SK-N-SH (cell line): ENCODE measurements at regions not wholly inside any gene's neighbourhood (a gene's known extent, or its start where the extent isn't known, plus 50 kb on each side); places are given as distances from the start of the nearest gene placed in this dataset.

Experiments
- CTCF ChIA-PET: fragments of 300-600, 350-600 bp; formaldehyde crosslinking; extraction: SDS; loops from one replicate; lab custom pipeline; 2021; lab: Yijun Ruan, JAX
- POLR2A ChIA-PET: fragments of 350-600 bp; sonication (Branson Sonifier 250); formaldehyde crosslinking; extraction: SDS; loops from one replicate; lab custom pipeline; 2020; ENCODE audit warnings: antibody characterized with exemption, inconsistent platforms; lab: Yijun Ruan, JAX
- DNase-seq: peaks from one replicate; pipeline ENCODE4 v3.0.0; 2012
- H2AFZ ChIP-seq: fragments of 200-600 bp; sonication (generic); 2 replicates; pipeline ENCODE4 v1.8.1; 2016; ENCODE audit warnings: antibody characterized with exemption, mild to moderate bottlenecking, low read depth
- H3F3A ChIP-seq: fragments of 200-600 bp; sonication (generic); replicated peaks from 2 replicates; pipeline ENCODE3; 2016; ENCODE audit warnings: antibody characterized with exemption, mild to moderate bottlenecking; ENCODE audit not compliant: insufficient read depth
- H3K27ac ChIP-seq, 2 experiments: fragments of 200-500 bp in 1 of 2; fragments of 200-600 bp in 1 of 2; sonication (Bioruptor generic) in 1 of 2; sonication (generic), shearing (Covaris generic) in 1 of 2; 2 replicates each; pipeline versions ENCODE4 v1.5.1 to v1.6.1; 2014 to 2016; ENCODE audit warnings: low read depth in 2 of 2, inconsistent platforms in 1 of 2, low read length in 1 of 2, mild to moderate bottlenecking in 1 of 2, mixed read lengths in 1 of 2
- H3K27me3 ChIP-seq: fragments of 200-600 bp; sonication (generic), shearing (Covaris generic); 2 replicates; pipeline ENCODE4 v1.6.1; 2016; ENCODE audit warnings: mixed run types; ENCODE audit not compliant: insufficient read depth
- H3K36me3 ChIP-seq, 2 experiments: fragments of 200-500 bp in 1 of 2; fragments of 200-600 bp in 1 of 2; sonication (Bioruptor generic) in 1 of 2; sonication (generic) in 1 of 2; replicated peaks in 1 of 2; 2 replicates each; pipeline versions ENCODE3 to v1.5.1; 2014 to 2016; ENCODE audit warnings: low read length in 1 of 2, mild to moderate bottlenecking in 1 of 2; ENCODE audit not compliant: insufficient read depth in 2 of 2, control insufficient read depth in 1 of 2
- H3K4me1 ChIP-seq, 2 experiments: fragments of 200-500 bp in 1 of 2; fragments of 200-600 bp in 1 of 2; sonication (Bioruptor generic) in 1 of 2; sonication (generic), shearing (Covaris generic) in 1 of 2; 2 replicates each; pipeline versions ENCODE4 v1.5.1 to v1.6.1; 2014 to 2016; ENCODE audit warnings: low read depth in 1 of 2, low read length in 1 of 2, mixed run types in 1 of 2; ENCODE audit not compliant: insufficient read depth in 2 of 2, control insufficient read depth in 1 of 2
- H3K4me2 ChIP-seq: fragments of 200-600 bp; sonication (generic), shearing (Covaris generic); 2 replicates; pipeline ENCODE4 v1.6.1; 2017; ENCODE audit warnings: mixed run types
- H3K4me3 ChIP-seq, 2 experiments: fragments of 200-500 bp in 1 of 2; fragments of 200-600 bp in 1 of 2; sonication (Bioruptor generic) in 1 of 2; sonication (generic), shearing (Covaris generic) in 1 of 2; 2 replicates each; pipeline versions ENCODE4 v1.5.1 to v1.8.1; 2014 to 2016; ENCODE audit warnings: low read depth in 2 of 2, inconsistent platforms in 1 of 2, low read length in 1 of 2, mild to moderate bottlenecking in 1 of 2, mixed read lengths in 1 of 2, moderate library complexity in 1 of 2
- H3K79me2 ChIP-seq: fragments of 200-600 bp; sonication (generic); 2 replicates; pipeline ENCODE4 v1.8.1; 2017; ENCODE audit warnings: mild to moderate bottlenecking; ENCODE audit not compliant: insufficient read depth
- H3K9ac ChIP-seq: fragments of 200-600 bp; sonication (generic); 2 replicates; pipeline ENCODE4 v1.6.1; 2017; ENCODE audit warnings: mixed run types
- H3K9me2 ChIP-seq: fragments of 200-600 bp; sonication (generic); 2 replicates; pipeline ENCODE4 v1.6.1; 2017; ENCODE audit warnings: mixed run types
- H3K9me3 ChIP-seq: fragments of 200-600 bp; sonication (generic); 2 replicates; pipeline ENCODE4 v1.6.1; 2017; ENCODE audit warnings: mixed run types, mild to moderate bottlenecking, moderate library complexity
- H4K20me1 ChIP-seq: fragments of 200-600 bp; sonication (generic); 2 replicates; pipeline ENCODE4 v1.6.1; 2017; ENCODE audit warnings: mild to moderate bottlenecking, mixed run types; ENCODE audit not compliant: insufficient read depth
- CHD2 ChIP-seq: fragments of 150-350 bp; IDR thresholded peaks from 2 replicates; pipeline ENCODE4 v1.6.1; 2018; ENCODE audit warnings: low read length; ENCODE audit not compliant: partially characterized antibody
- FOSL2 ChIP-seq: IDR thresholded peaks from 2 replicates; pipeline ENCODE4 v1.4.0; 2012; ENCODE audit warnings: low read depth, mild to moderate bottlenecking, moderate library complexity, borderline replicate concordance
- FOXM1 ChIP-seq: IDR thresholded peaks from 2 replicates; pipeline ENCODE4 v1.4.0; 2012; ENCODE audit warnings: low read depth, mild to moderate bottlenecking
- GATA2 ChIP-seq: sonication (generic); formaldehyde crosslinking; IDR thresholded peaks from 2 replicates; pipeline ENCODE4 v1.5.0; 2020; ENCODE audit warnings: mild to moderate bottlenecking, missing genetic modification reagents
- NRF1 ChIP-seq: IDR thresholded peaks from 2 replicates; pipeline ENCODE4 v1.6.1; 2012; ENCODE audit warnings: low read depth, mild to moderate bottlenecking, low read length
- RXRA ChIP-seq: IDR thresholded peaks from 2 replicates; pipeline ENCODE4 v1.4.0; 2012; ENCODE audit warnings: low read depth, mild to moderate bottlenecking, borderline replicate concordance
- SIN3A ChIP-seq: IDR thresholded peaks from 2 replicates; pipeline ENCODE4 v1.6.1; 2012; ENCODE audit warnings: low read depth, mild to moderate bottlenecking, low read length, moderate library complexity, borderline replicate concordance
- WGBS: methylation state at CpG from one replicate; pipeline ENCODE4 v1.1.6; 2017; ENCODE audit warnings: low lambda C conversion rate; 5-methylcytosine and 5-hydroxymethylcytosine counted together
- TF ChIP-seq, protein P1 (sequence below): fragments of 200-600 bp; sonication (generic); IDR thresholded peaks from 2 replicates; pipeline ENCODE4 v1.6.1; 2017; ENCODE audit warnings: antibody characterized with exemption, mild to moderate bottlenecking, moderate library complexity
- TF ChIP-seq, protein P2 (sequence below): fragments of 150-350 bp; IDR thresholded peaks from 2 replicates; pipeline ENCODE4 v1.6.1; 2016; ENCODE audit warnings: mild to moderate bottlenecking, low read depth, low read length
- TF ChIP-seq, protein P3 (sequence below): IDR thresholded peaks from 2 replicates; pipeline ENCODE4 v1.4.0; 2012; ENCODE audit warnings: low read depth, borderline replicate concordance
- TF ChIP-seq, protein P4 (sequence below): IDR thresholded peaks from 2 replicates; pipeline ENCODE4; 2012
- TF ChIP-seq, protein P5 (sequence below): IDR thresholded peaks from 2 replicates; pipeline ENCODE4 v1.4.0; 2012; ENCODE audit warnings: low read depth
- TF ChIP-seq, protein P6 (sequence below): IDR thresholded peaks from 2 replicates; pipeline ENCODE4 v1.4.0; 2012; ENCODE audit warnings: low read depth, borderline replicate concordance

DNA sequence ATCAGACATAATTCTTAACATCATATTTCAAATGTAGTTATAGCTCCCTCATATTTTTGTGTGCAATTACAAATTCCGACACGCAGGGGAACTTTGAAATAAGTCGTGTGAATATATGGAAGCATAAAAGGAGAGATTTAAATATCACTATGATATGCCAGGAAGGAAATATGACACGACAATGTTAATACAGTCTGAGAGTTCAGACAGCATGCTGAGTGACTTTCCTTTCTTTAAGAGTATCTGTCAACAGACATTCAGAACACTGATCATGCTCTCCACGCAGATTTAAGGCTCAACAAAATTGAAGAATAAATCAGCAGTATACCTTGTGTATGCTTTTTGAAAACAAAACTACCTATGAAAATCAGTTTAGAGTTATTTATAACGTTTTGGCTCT is 232.6 kb upstream of the CARD18 start:
- Histone ChIP-seq H3K4me1 (no peaks in the 10 kb centered on the region; a peak in 2 of 4 replicates), H2AFZ (no peak overlapping the region), H3K27me3 (no peaks in the 10 kb centered on the region), H3K9ac (no peak overlapping the region), H3K9me2 (no peaks in the 10 kb centered on the region), H3K4me2 (no peak overlapping the region), H3K36me3 (no peaks in the 10 kb centered on the region), H3K27ac (no peak overlapping the region), H3K4me3 (no peak overlapping the region), H3F3A (no peaks in the 10 kb centered on the region), H4K20me1 (no peaks in the 10 kb centered on the region), H3K9me3 (no peaks in the 10 kb centered on the region), H3K79me2 (no peaks in the 10 kb centered on the region)
- ChIA-PET CTCF (no interaction called here), POLR2A (no interaction called here)
- WGBS: 58% methylated on average over 6 of the region's 6 CpGs
- no peak for TF ChIP-seq CHD2
- no peak for TF ChIP-seq GATA2 (CRISPR knock-in tag)
- TF ChIP-seq, protein P1, sequence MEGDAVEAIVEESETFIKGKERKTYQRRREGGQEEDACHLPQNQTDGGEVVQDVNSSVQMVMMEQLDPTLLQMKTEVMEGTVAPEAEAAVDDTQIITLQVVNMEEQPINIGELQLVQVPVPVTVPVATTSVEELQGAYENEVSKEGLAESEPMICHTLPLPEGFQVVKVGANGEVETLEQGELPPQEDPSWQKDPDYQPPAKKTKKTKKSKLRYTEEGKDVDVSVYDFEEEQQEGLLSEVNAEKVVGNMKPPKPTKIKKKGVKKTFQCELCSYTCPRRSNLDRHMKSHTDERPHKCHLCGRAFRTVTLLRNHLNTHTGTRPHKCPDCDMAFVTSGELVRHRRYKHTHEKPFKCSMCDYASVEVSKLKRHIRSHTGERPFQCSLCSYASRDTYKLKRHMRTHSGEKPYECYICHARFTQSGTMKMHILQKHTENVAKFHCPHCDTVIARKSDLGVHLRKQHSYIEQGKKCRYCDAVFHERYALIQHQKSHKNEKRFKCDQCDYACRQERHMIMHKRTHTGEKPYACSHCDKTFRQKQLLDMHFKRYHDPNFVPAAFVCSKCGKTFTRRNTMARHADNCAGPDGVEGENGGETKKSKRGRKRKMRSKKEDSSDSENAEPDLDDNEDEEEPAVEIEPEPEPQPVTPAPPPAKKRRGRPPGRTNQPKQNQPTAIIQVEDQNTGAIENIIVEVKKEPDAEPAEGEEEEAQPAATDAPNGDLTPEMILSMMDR: no peak
- TF ChIP-seq, protein P2, sequence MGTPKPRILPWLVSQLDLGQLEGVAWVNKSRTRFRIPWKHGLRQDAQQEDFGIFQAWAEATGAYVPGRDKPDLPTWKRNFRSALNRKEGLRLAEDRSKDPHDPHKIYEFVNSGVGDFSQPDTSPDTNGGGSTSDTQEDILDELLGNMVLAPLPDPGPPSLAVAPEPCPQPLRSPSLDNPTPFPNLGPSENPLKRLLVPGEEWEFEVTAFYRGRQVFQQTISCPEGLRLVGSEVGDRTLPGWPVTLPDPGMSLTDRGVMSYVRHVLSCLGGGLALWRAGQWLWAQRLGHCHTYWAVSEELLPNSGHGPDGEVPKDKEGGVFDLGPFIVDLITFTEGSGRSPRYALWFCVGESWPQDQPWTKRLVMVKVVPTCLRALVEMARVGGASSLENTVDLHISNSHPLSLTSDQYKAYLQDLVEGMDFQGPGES: no peak
- TF ChIP-seq SIN3A: no peak
- TF ChIP-seq RXRA: no peak
- TF ChIP-seq, protein P3, sequence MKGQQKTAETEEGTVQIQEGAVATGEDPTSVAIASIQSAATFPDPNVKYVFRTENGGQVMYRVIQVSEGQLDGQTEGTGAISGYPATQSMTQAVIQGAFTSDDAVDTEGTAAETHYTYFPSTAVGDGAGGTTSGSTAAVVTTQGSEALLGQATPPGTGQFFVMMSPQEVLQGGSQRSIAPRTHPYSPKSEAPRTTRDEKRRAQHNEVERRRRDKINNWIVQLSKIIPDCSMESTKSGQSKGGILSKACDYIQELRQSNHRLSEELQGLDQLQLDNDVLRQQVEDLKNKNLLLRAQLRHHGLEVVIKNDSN: no peak
- TF ChIP-seq, protein P4, sequence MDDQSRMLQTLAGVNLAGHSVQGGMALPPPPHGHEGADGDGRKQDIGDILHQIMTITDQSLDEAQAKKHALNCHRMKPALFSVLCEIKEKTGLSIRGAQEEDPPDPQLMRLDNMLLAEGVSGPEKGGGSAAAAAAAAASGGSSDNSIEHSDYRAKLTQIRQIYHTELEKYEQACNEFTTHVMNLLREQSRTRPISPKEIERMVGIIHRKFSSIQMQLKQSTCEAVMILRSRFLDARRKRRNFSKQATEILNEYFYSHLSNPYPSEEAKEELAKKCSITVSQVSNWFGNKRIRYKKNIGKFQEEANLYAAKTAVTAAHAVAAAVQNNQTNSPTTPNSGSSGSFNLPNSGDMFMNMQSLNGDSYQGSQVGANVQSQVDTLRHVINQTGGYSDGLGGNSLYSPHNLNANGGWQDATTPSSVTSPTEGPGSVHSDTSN: no peak
- TF ChIP-seq NRF1: no peak
- TF ChIP-seq FOXM1: no peak
- TF ChIP-seq, protein P5, sequence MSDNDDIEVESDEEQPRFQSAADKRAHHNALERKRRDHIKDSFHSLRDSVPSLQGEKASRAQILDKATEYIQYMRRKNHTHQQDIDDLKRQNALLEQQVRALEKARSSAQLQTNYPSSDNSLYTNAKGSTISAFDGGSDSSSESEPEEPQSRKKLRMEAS: no peak
- TF ChIP-seq, protein P6, sequence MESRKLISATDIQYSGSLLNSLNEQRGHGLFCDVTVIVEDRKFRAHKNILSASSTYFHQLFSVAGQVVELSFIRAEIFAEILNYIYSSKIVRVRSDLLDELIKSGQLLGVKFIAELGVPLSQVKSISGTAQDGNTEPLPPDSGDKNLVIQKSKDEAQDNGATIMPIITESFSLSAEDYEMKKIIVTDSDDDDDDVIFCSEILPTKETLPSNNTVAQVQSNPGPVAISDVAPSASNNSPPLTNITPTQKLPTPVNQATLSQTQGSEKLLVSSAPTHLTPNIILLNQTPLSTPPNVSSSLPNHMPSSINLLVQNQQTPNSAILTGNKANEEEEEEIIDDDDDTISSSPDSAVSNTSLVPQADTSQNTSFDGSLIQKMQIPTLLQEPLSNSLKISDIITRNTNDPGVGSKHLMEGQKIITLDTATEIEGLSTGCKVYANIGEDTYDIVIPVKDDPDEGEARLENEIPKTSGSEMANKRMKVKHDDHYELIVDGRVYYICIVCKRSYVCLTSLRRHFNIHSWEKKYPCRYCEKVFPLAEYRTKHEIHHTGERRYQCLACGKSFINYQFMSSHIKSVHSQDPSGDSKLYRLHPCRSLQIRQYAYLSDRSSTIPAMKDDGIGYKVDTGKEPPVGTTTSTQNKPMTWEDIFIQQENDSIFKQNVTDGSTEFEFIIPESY: no peak
- TF ChIP-seq FOSL2: no peak
- no peak for DNase-seq
